Neural cell (in vitro differentiated cells): ENCODE measurements at regions not wholly inside any gene's neighbourhood (a gene's known extent, or its start where the extent isn't known, plus 50 kb on each side); places are given as distances from the start of the nearest gene placed in this dataset.
"Not testable (repeated sequence)": the region's sequence is repeated elsewhere in the genome, so short reads cannot be mapped to it uniquely, and the experiment has no call there.

Experiments
- H2AFZ ChIP-seq: fragments of 200-600, 300-800 bp; sonication (generic), shearing (Covaris generic); 2 replicates; pipeline ENCODE4 v1.6.0; 2014; ENCODE audit warnings: low read depth, mild to moderate bottlenecking, antibody characterized with exemption, low read length, moderate library complexity
- H3F3A ChIP-seq: fragments of 200-600 bp; shearing (Covaris generic); 2 replicates; pipeline ENCODE4 v1.6.1; 2016; ENCODE audit warnings: mild to moderate bottlenecking, moderate library complexity, mixed read lengths, antibody characterized with exemption, low read length; ENCODE audit not compliant: insufficient read depth, poor library complexity, severe bottlenecking
- H3K27ac ChIP-seq: fragments of 200-600, 300-800 bp; sonication (generic), shearing (Covaris generic); 2 replicates; pipeline ENCODE4 v1.5.1; 2014; ENCODE audit warnings: mild to moderate bottlenecking, low read length, moderate library complexity
- H3K27me3 ChIP-seq: fragments of 300-800, 200-600 bp; sonication (generic), shearing (Covaris generic); 2 replicates; pipeline ENCODE4 v1.6.0; 2014; ENCODE audit warnings: mild to moderate bottlenecking, low read depth, low read length, moderate library complexity; ENCODE audit not compliant: insufficient read depth
- H3K36me3 ChIP-seq: fragments of 300-800, 200-600 bp; sonication (generic), shearing (Covaris generic); 2 replicates; pipeline ENCODE4 v1.5.1; 2014; ENCODE audit warnings: mild to moderate bottlenecking, antibody characterized with exemption, low read length, moderate library complexity; ENCODE audit not compliant: insufficient read depth
- H3K4me2 ChIP-seq: fragments of 300-800, 200-600 bp; sonication (generic), shearing (Covaris generic); 2 replicates; pipeline ENCODE4 v1.6.0; 2014; ENCODE audit warnings: mild to moderate bottlenecking, low read length
- H3K4me3 ChIP-seq: fragments of 300-800, 200-600 bp; sonication (generic), shearing (Covaris generic); 2 replicates; pipeline ENCODE4 v1.5.1; 2014; ENCODE audit warnings: mild to moderate bottlenecking, low read length, moderate library complexity
- H3K79me2 ChIP-seq: fragments of 200-600 bp; shearing (Covaris generic); replicated peaks from 2 replicates; pipeline ENCODE4 v1.6.0; 2014; ENCODE audit warnings: mild to moderate bottlenecking, low read length, moderate library complexity; ENCODE audit not compliant: insufficient read depth
- H3K9ac ChIP-seq: fragments of 300-800, 200-600 bp; sonication (generic), shearing (Covaris generic); 2 replicates; pipeline ENCODE4 v1.6.1; 2016; ENCODE audit warnings: mild to moderate bottlenecking, low read length, mixed read lengths
- H3K9me2 ChIP-seq: fragments of 200-600 bp; shearing (Covaris generic); 2 replicates; pipeline ENCODE4 v1.6.1; 2016; ENCODE audit warnings: mild to moderate bottlenecking, low read length, mixed read lengths; ENCODE audit not compliant: insufficient read depth
- H3K9me3 ChIP-seq: fragments of 200-600, 300-800 bp; sonication (generic), shearing (Covaris generic); 2 replicates; pipeline ENCODE4 v1.6.1; 2016; ENCODE audit warnings: mild to moderate bottlenecking, mixed run types, low read length, moderate library complexity, mixed read lengths
- H4K20me1 ChIP-seq: fragments of 200-600 bp; shearing (Covaris generic); 2 replicates; pipeline ENCODE4 v1.6.1; 2016; ENCODE audit warnings: mild to moderate bottlenecking, mixed run types; ENCODE audit not compliant: insufficient read depth
- EP300 ChIP-seq: fragments of 450-650 bp; conservative IDR thresholded peaks from 2 replicates; pipeline ENCODE4 v1.6.1; 2014; ENCODE audit warnings: antibody characterized with exemption, mild to moderate bottlenecking, moderate library complexity; ENCODE audit not compliant: poor library complexity, severe bottlenecking
- EZH2 ChIP-seq: fragments of 200-600, 300-800 bp; shearing (Covaris generic), sonication (generic); IDR thresholded peaks from 2 replicates; pipeline ENCODE4 v1.6.1; 2014; ENCODE audit warnings: antibody characterized with exemption, low read length, borderline replicate concordance, mild to moderate bottlenecking; ENCODE audit not compliant: insufficient read depth, poor library complexity, severe bottlenecking
- MXI1 ChIP-seq: fragments of 450-650 bp; conservative IDR thresholded peaks from 2 replicates; pipeline ENCODE4 v1.6.1; 2014; ENCODE audit warnings: antibody characterized with exemption, mild to moderate bottlenecking; ENCODE audit not compliant: poor library complexity, severe bottlenecking
- POLR2AphosphoS5 ChIP-seq: IDR thresholded peaks from 2 replicates; pipeline ENCODE4 v1.6.1; 2012
- RAD21 ChIP-seq: fragments of 450-650 bp; conservative IDR thresholded peaks from 2 replicates; pipeline ENCODE4 v1.6.1; 2014; ENCODE audit warnings: antibody characterized with exemption, mild to moderate bottlenecking, moderate library complexity
- REST ChIP-seq: IDR thresholded peaks from 2 replicates; pipeline ENCODE4 v1.6.1; 2012; ENCODE audit warnings: borderline replicate concordance
- SMC3 ChIP-seq: fragments of 450-650 bp; conservative IDR thresholded peaks from 2 replicates; pipeline ENCODE4 v1.6.1; 2014; ENCODE audit warnings: antibody characterized with exemption, mild to moderate bottlenecking, moderate library complexity; ENCODE audit not compliant: poor library complexity
- TAF1 ChIP-seq: IDR thresholded peaks from 2 replicates; pipeline ENCODE4 v1.6.1; 2012; ENCODE audit warnings: low read depth
- TF ChIP-seq, protein P1 (sequence below): fragments of 450-650 bp; IDR thresholded peaks from 2 replicates; pipeline ENCODE4 v1.5.1; 2014; ENCODE audit warnings: antibody characterized with exemption, mild to moderate bottlenecking, moderate library complexity; ENCODE audit not compliant: poor library complexity, severe bottlenecking

GRCh38 chr5:157936776-157937501, 78.0 kb upstream of the CLINT1 start:
- not testable (repeated sequence) for H3K27ac ChIP-seq, H3K36me3 ChIP-seq, H3K9me3 ChIP-seq, H4K20me1 ChIP-seq, H3K27me3 ChIP-seq, H3K9ac ChIP-seq, H3K9me2 ChIP-seq, H2AFZ ChIP-seq, H3K4me2 ChIP-seq, H3K79me2 ChIP-seq, H3F3A ChIP-seq, H3K4me3 ChIP-seq

GRCh38 chr5:157934600-157934999, 75.7 kb upstream of the CLINT1 start:
- Histone ChIP-seq H3K9me3 (no peaks in the 10 kb centered on the region), H3K4me2 (no peak overlapping the region), H4K20me1 (no peaks in the 10 kb centered on the region), H3K4me3 (no peak overlapping the region), H3K27me3 (no peaks in the 10 kb centered on the region), H3K27ac (no peak overlapping the region), H3F3A (no peaks in the 10 kb centered on the region), H3K36me3 (no peaks in the 10 kb centered on the region), H3K9ac (no peak overlapping the region), H3K9me2 (no peaks in the 10 kb centered on the region), H2AFZ (no peak overlapping the region), H3K79me2 (no peaks in the 10 kb centered on the region)
- TF ChIP-seq, protein P1, sequence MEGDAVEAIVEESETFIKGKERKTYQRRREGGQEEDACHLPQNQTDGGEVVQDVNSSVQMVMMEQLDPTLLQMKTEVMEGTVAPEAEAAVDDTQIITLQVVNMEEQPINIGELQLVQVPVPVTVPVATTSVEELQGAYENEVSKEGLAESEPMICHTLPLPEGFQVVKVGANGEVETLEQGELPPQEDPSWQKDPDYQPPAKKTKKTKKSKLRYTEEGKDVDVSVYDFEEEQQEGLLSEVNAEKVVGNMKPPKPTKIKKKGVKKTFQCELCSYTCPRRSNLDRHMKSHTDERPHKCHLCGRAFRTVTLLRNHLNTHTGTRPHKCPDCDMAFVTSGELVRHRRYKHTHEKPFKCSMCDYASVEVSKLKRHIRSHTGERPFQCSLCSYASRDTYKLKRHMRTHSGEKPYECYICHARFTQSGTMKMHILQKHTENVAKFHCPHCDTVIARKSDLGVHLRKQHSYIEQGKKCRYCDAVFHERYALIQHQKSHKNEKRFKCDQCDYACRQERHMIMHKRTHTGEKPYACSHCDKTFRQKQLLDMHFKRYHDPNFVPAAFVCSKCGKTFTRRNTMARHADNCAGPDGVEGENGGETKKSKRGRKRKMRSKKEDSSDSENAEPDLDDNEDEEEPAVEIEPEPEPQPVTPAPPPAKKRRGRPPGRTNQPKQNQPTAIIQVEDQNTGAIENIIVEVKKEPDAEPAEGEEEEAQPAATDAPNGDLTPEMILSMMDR, result no peak
- TF ChIP-seq REST (no peak), EZH2 (no peak), MXI1 (no peak)

DNA sequence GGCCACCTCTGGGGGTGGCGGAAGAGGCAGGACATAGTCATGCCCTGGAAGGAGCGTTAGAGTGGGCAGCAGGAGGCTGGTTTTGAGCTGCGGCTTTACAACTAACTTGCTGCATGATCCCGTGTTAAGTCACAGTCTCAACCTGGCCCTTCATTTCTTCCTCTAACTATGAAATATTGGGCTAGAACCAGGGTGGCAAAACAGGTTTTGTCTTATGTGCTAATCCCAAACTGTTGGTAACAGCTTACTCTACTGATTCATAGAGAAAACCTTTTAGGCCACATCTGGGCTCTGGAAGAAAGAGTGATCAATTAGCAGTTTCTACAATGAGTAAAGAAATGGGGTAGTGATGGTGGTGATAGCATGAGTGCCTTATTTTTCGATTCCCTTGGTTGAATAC, 74.1 kb upstream of the CLINT1 start:
- Histone ChIP-seq H3K9me3 (no peaks in the 10 kb centered on the region), H3K27me3 (no peaks in the 10 kb centered on the region), H3K9ac (no peak overlapping the region), H3K36me3 (no peaks in the 10 kb centered on the region), H3K27ac (no peak overlapping the region), H3K79me2 (no peaks in the 10 kb centered on the region), H3K4me3 (no peak overlapping the region), H3F3A (no peaks in the 10 kb centered on the region), H3K4me2 (no peak overlapping the region), H2AFZ (no peak overlapping the region), H4K20me1 (no peaks in the 10 kb centered on the region), H3K9me2 (no peaks in the 10 kb centered on the region)
- TF ChIP-seq MXI1 (no peak), EZH2 (no peak), RAD21 (no peak), SMC3 (no peak), REST (no peak), EP300 (no peak), TAF1 (no peak), POLR2AphosphoS5 (no peak)
- TF ChIP-seq, protein P1, result no peak
